Omental fat pad (tissue), 3 donors: ENCODE measurements at regions not wholly inside any gene's neighbourhood (a gene's known extent, or its start where the extent isn't known, plus 50 kb on each side); places are given as distances from the start of the nearest gene placed in this dataset.

ENCODE experiments used
- ATAC-seq: fragments of 150-250 bp; one replicate; pipeline ENCODE4 v1.9.1; 2016; ENCODE audit warnings: mild to moderate bottlenecking, moderate library complexity; ENCODE audit not compliant: low FRiP score
- DNase-seq: peaks from one replicate; pipeline ENCODE4 v3.0.0-alpha.2; 2019; ENCODE audit warnings: low spot score
- CTCF ChIP-seq, 3 donors: fragments of 450-650 bp; IDR thresholded peaks; one replicate each; pipeline ENCODE4 v1.5.1; 2016 to 2017; ENCODE audit warnings: antibody characterized with exemption in 3 of 3, mild to moderate bottlenecking in 3 of 3, moderate library complexity in 2 of 3

GRCh38 chr5:112083623-112084022, 326.6 kb upstream of the NREP start:
- ATAC-seq (no peak), DNase-seq (no peak)
- no peak for TF ChIP-seq CTCF (IDR thresholded peaks at IDR 0.05)

- TF ChIP-seq CTCF (IDR thresholded peaks at IDR 0.05), result no peak
- no peak for DNase-seq
- ATAC-seq, result no peak
Observed at GRCh38 chr5:112077180-112077579, 320.2 kb upstream of the NREP start.

GRCh38 chr5:112070022-112070421, 313.0 kb upstream of the NREP start:
- DNase-seq, result no peak
- no peak for ATAC-seq
- no peak for TF ChIP-seq CTCF (IDR thresholded peaks at IDR 0.05)

- DNase-seq (no peak), ATAC-seq (no peak)
- TF ChIP-seq CTCF (IDR thresholded peaks at IDR 0.05), result no peak
Observed at GRCh38 chr5:112069329-112069728, 312.3 kb upstream of the NREP start.

GRCh38 chr5:112068593-112068992, 311.6 kb upstream of the NREP start:
- no peak for DNase-seq
- no peak for ATAC-seq
- no peak for TF ChIP-seq CTCF (IDR thresholded peaks at IDR 0.05)

GRCh38 chr5:112065781-112066180, 308.8 kb upstream of the NREP start:
- no peak for TF ChIP-seq CTCF (IDR thresholded peaks at IDR 0.05)
- no peak for DNase-seq
- ATAC-seq, result no peak

- ATAC-seq, result no peak
- TF ChIP-seq CTCF (IDR thresholded peaks at IDR 0.05), result no peak
- no peak for DNase-seq
Observed at GRCh38 chr5:112064956-112065355, 308.0 kb upstream of the NREP start.
